GM19351 (cell line): ENCODE measurements at regions not wholly inside any gene's neighbourhood (a gene's known extent, or its start where the extent isn't known, plus 50 kb on each side); places are given as distances from the start of the nearest gene placed in this dataset.

Experiments
- ATAC-seq: cut with Tn5 transposase; IDR thresholded peaks from one replicate; pipeline ENCODE4 v1.9.1; 2021; ENCODE audit warnings: mild to moderate bottlenecking, moderate library complexity; ENCODE audit not compliant: unreplicated experiment

- ATAC-seq = no peak
Observed at GRCh38 chr5:105587963-105588662, 2025.5 kb upstream of the NUDT12 start.

- no peak for ATAC-seq
Observed at GRCh38 chr5:105581988-105582690, 2019.5 kb upstream of the NUDT12 start.

- ATAC-seq = no peak
Observed at GRCh38 chr5:105573575-105573974, 2011.0 kb upstream of the NUDT12 start.

- ATAC-seq = no peak
Observed at GRCh38 chr5:105565531-105565930, 2002.9 kb upstream of the NUDT12 start.

GRCh38 chr5:105563842-105564241 lies 2001.3 kb upstream of the NUDT12 start:
- ATAC-seq = no peak

- no peak for ATAC-seq
Observed at GRCh38 chr5:105554568-105555169, 1992.1 kb upstream of the NUDT12 start.

- ATAC-seq = no peak
Observed at GRCh38 chr5:105544300-105544699, 1981.7 kb upstream of the NUDT12 start.

GRCh38 chr5:105536675-105537074 lies 1974.1 kb upstream of the NUDT12 start:
- no peak for ATAC-seq

- ATAC-seq = no peak
Observed at GRCh38 chr5:105530716-105531261, 1968.2 kb upstream of the NUDT12 start.

- no peak for ATAC-seq
Observed at GRCh38 chr5:105529851-105530250, 1967.3 kb upstream of the NUDT12 start.

GRCh38 chr5:105508519-105508918 lies 1945.9 kb upstream of the NUDT12 start:
- ATAC-seq = no peak

- ATAC-seq = no peak
Observed at GRCh38 chr5:105506692-105507277, 1944.2 kb upstream of the NUDT12 start.

GRCh38 chr5:105503950-105504349 lies 1941.4 kb upstream of the NUDT12 start:
- no peak for ATAC-seq

GRCh38 chr5:105501315-105501714 lies 1938.7 kb upstream of the NUDT12 start:
- ATAC-seq = no peak

- no peak for ATAC-seq
Observed at GRCh38 chr5:105475401-105475800, 1912.8 kb upstream of the NUDT12 start.

- no peak for ATAC-seq
Observed at GRCh38 chr5:105462377-105462776, 1899.8 kb upstream of the NUDT12 start.

- ATAC-seq = no peak
Observed at GRCh38 chr5:105460721-105461120, 1898.1 kb upstream of the NUDT12 start.

- ATAC-seq = no peak
Observed at GRCh38 chr5:105453216-105453807, 1890.7 kb upstream of the NUDT12 start.

- ATAC-seq = no peak
Observed at GRCh38 chr5:105448271-105448670, 1885.7 kb upstream of the NUDT12 start.

GRCh38 chr5:105430516-105430915 lies 1867.9 kb upstream of the NUDT12 start:
- no peak for ATAC-seq
